Prostate gland (tissue), 2 donors: ENCODE measurements at regions not wholly inside any gene's neighbourhood (a gene's known extent, or its start where the extent isn't known, plus 50 kb on each side); places are given as distances from the start of the nearest gene placed in this dataset.
"Not testable (repeated sequence)": the region's sequence is repeated elsewhere in the genome, so short reads cannot be mapped to it uniquely, and the experiment has no call there.

Experiments
- CTCF ChIP-seq, 4 experiments: fragments of 200-600 bp in 2 of 4; fragments of 450-650 bp in 2 of 4; sonication (generic) in 2 of 4; IDR thresholded peaks; 1 replicate in 3 of 4; 2 replicates in 1 of 4; pipeline ENCODE4 v1.5.1; 2016 to 2019; ENCODE audit warnings: antibody characterized with exemption in 4 of 4, mild to moderate bottlenecking in 2 of 4, moderate library complexity in 2 of 4
- POLR2AphosphoS5 ChIP-seq: sonication (generic); formaldehyde crosslinking; IDR thresholded peaks from one replicate; pipeline ENCODE4 v1.6.1; 2017; ENCODE audit warnings: antibody characterized with exemption

GRCh38 chr7:43059067-43059600, 53.3 kb upstream of the HECW1 start:
- not testable (repeated sequence) for TF ChIP-seq POLR2AphosphoS5; CTCF (IDR thresholded peaks at IDR 0.05)
